Naive thymus-derived CD4-positive, alpha-beta T cell (primary cell): ENCODE measurements at regions not wholly inside any gene's neighbourhood (a gene's known extent, or its start where the extent isn't known, plus 50 kb on each side); places are given as distances from the start of the nearest gene placed in this dataset.

ENCODE experiments used
- ATAC-seq: fragments of 150-1000 bp; cut with Tn5 transposase; 2 replicates; pipeline ENCODE4 v1.10.0; 2021; ENCODE audit warnings: mild to moderate bottlenecking, moderate library complexity
- CTCF ChIA-PET: fragments of 350-600 bp; sonication (Branson Sonifier 250); formaldehyde crosslinking; loops from one replicate; lab custom pipeline; 2021; ENCODE audit warnings: antibody characterized with exemption; lab: Charles Lee
- POLR2A ChIA-PET: fragments of 350-600 bp; sonication (Branson Sonifier 250); formaldehyde crosslinking; loops from one replicate; lab custom pipeline; 2021; ENCODE audit warnings: antibody characterized with exemption, inconsistent platforms; lab: Charles Lee
- DNase-seq, 9 donors: peaks; one replicate each; pipeline versions ENCODE4 v3.0.0 to v3.0.0-alpha.2; 2020 to 2022; ENCODE audit warnings: mixed read lengths in 1 of 9
- H3K27ac ChIP-seq: one replicate; pipeline ENCODE4 v1.7.0; 2013; ENCODE audit warnings: mild to moderate bottlenecking, low read depth, low read length, moderate library complexity
- H3K27me3 ChIP-seq, 2 donors: one replicate each; pipeline ENCODE4 v1.7.0; 2013; ENCODE audit warnings: low read length in 2 of 2, mild to moderate bottlenecking in 2 of 2, moderate library complexity in 2 of 2; ENCODE audit not compliant: control insufficient read depth in 2 of 2, insufficient read depth in 2 of 2
- H3K36me3 ChIP-seq, 3 experiments: 1 replicate in 2 of 3; 2 replicates in 1 of 3; pipeline ENCODE4 v1.7.0; 2013; ENCODE audit warnings: low read length in 3 of 3, mild to moderate bottlenecking in 3 of 3, moderate library complexity in 1 of 3; ENCODE audit not compliant: insufficient read depth in 3 of 3, control insufficient read depth in 2 of 3
- H3K4me1 ChIP-seq, 2 donors: one replicate each; pipeline ENCODE4 v1.7.0; 2013; ENCODE audit warnings: low read length in 2 of 2, mild to moderate bottlenecking in 2 of 2, moderate library complexity in 1 of 2; ENCODE audit not compliant: control insufficient read depth in 2 of 2, insufficient read depth in 2 of 2
- H3K4me3 ChIP-seq: 2 replicates; pipeline ENCODE4 v1.7.0; 2013; ENCODE audit warnings: mild to moderate bottlenecking, low read length
- H3K9me3 ChIP-seq, 3 experiments: 1 replicate in 2 of 3; 2 replicates in 1 of 3; pipeline ENCODE4 v1.7.0; 2013; ENCODE audit warnings: low read length in 3 of 3; ENCODE audit not compliant: control insufficient read depth in 2 of 3
- H3K27ac Mint-ChIP-seq, 9 donors: one replicate each; pipeline ENCODE4 v1.8.0; 2020 to 2022; ENCODE audit warnings: mixed read lengths in 9 of 9, mild to moderate bottlenecking in 8 of 9, moderate library complexity in 5 of 9, inconsistent platforms in 2 of 9
- H3K27me3 Mint-ChIP-seq, 5 donors: one replicate each; pipeline ENCODE4 v1.8.0; 2021 to 2022; ENCODE audit warnings: mixed read lengths in 5 of 5, mild to moderate bottlenecking in 1 of 5
- H3K36me3 Mint-ChIP-seq, 5 donors: one replicate each; pipeline ENCODE4 v1.8.0; 2020 to 2022; ENCODE audit warnings: mixed read lengths in 5 of 5, mild to moderate bottlenecking in 3 of 5, inconsistent platforms in 1 of 5
- H3K4me1 Mint-ChIP-seq, 7 donors: one replicate each; pipeline ENCODE4 v1.8.0; 2020 to 2022; ENCODE audit warnings: mixed read lengths in 7 of 7, mild to moderate bottlenecking in 3 of 7, inconsistent platforms in 1 of 7
- H3K4me3 Mint-ChIP-seq, 10 donors: one replicate each; pipeline ENCODE4 v1.8.0; 2020 to 2022; ENCODE audit warnings: mild to moderate bottlenecking in 10 of 10, mixed read lengths in 10 of 10, moderate library complexity in 6 of 10, inconsistent platforms in 2 of 10
- H3K9me3 Mint-ChIP-seq, 11 donors: one replicate each; pipeline ENCODE4 v1.8.0; 2020 to 2022; ENCODE audit warnings: mixed read lengths in 11 of 11, mild to moderate bottlenecking in 4 of 11, inconsistent platforms in 1 of 11, moderate library complexity in 1 of 11
- intact Hi-C, 2 donors: fragments of 100-400 bp; cut with micrococcal nuclease; formaldehyde crosslinking; loops; one replicate each; pipeline ENCODE4 v1.15.1; 2023

DNA sequence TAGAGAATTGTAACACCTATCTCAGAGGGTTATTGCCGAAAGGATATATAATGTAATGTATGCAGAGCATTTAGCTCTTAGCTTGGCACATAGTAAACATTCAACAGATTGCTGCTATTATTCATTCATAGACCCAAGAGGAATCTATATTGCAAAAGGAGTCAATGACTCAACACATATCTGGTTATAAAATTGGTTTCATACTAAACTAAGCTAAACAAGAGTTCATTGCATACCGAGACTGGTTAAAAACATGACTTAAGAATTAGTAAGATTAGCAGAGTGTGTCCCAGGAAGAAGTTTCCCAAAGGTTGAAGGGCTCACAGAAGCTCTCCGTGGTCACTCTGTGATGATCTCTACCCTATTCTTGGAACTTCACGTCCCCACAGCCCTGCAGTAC lies 339.6 kb upstream of the CCNH start:
- ATAC-seq, result no peak
- no peaks in the 10 kb centered on the region for H3K9me3 ChIP-seq
- no peaks in the 10 kb centered on the region for H3K4me1 ChIP-seq
- POLR2A ChIA-PET, result no interaction called here
- H3K27me3 ChIP-seq, result no peaks in the 10 kb centered on the region
- Mint-ChIP-seq H3K36me3 (no peaks in the 10 kb centered on the region), H3K27me3 (peaks cover 0 to 8% (median 0%) of the 10 kb centered on the region in 5 donors), H3K27ac (no peak overlapping the region), H3K9me3 (no peaks in the 10 kb centered on the region), H3K4me1 (no peaks in the 10 kb centered on the region), H3K4me3 (no peak overlapping the region)
- CTCF ChIA-PET, result no interaction called here
- H3K4me3 ChIP-seq, result no peak overlapping the region
- H3K36me3 ChIP-seq, result no peaks in the 10 kb centered on the region
- DNase-seq, result no peak
- H3K27ac ChIP-seq, result no peak overlapping the region
- intact Hi-C loops, result no loop called here

DNA sequence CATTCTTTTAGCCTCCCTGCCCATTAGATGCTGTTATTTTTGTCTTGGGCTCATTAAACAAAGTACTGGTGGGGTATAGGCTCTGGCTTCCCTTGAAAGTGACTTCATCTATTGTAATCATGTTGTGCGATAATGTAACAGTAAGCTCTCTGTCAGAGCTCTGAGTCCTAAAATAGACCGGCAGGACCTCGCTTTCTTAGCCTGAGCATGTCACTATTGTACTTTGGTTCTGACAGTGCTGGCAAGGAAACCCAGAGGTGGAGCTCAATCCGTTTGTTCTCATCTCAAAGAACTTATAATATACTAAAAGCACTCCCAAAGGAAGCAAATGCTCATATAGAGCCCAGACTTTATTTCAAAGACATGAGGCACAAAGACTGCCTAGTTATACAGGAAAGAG lies 339.1 kb upstream of the CCNH start:
- H3K9me3 ChIP-seq, result no peaks in the 10 kb centered on the region
- H3K27me3 ChIP-seq, result no peaks in the 10 kb centered on the region
- CTCF ChIA-PET, result no interaction called here
- intact Hi-C loops, result no loop called here
- H3K27ac ChIP-seq, result no peak overlapping the region
- Mint-ChIP-seq H3K4me3 (no peak overlapping the region), H3K27ac (no peak overlapping the region), H3K4me1 (no peaks in the 10 kb centered on the region), H3K27me3 (peaks cover 0 to 5% (median 0%) of the 10 kb centered on the region in 5 donors), H3K36me3 (no peaks in the 10 kb centered on the region), H3K9me3 (no peaks in the 10 kb centered on the region)
- H3K4me1 ChIP-seq, result no peaks in the 10 kb centered on the region
- H3K36me3 ChIP-seq, result no peaks in the 10 kb centered on the region
- POLR2A ChIA-PET, result no interaction called here
- no peak for DNase-seq
- no peak for ATAC-seq
- no peak overlapping the region for H3K4me3 ChIP-seq

DNA sequence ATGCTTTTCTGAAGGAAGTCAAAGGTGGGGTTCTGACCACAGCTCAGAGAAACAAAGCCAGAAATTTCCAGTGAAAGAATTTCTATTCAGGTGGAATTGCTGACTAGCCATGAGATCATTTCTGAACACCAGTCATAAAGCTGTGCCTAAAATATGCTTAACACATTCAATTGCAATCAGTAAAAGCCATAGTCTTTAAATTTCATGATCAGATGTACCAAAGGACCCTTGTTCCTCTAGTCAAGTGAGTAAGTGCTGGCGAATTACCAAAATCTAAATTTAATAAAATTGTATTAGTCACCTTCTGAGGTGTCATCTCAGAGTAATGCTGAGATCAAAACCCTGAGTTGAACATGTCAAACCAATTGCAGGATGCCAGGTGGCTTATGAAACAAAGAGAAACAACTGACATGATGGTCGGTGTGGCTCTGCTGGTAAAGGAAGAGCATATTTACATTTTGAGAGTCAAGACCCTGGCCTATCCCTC lies 334.2 kb upstream of the CCNH start:
- POLR2A ChIA-PET, result no interaction called here
- Histone ChIP-seq H3K36me3 (no peaks in the 10 kb centered on the region), H3K27ac (no peak overlapping the region), H3K4me1 (no peaks in the 10 kb centered on the region), H3K9me3 (no peaks in the 10 kb centered on the region), H3K27me3 (no peaks in the 10 kb centered on the region), H3K4me3 (no peak overlapping the region)
- Mint-ChIP-seq H3K4me3 (no peak overlapping the region), H3K27ac (no peak overlapping the region), H3K9me3 (peaks cover 0 to under 1% (median 0%) of the 10 kb centered on the region in 11 donors), H3K36me3 (no peaks in the 10 kb centered on the region), H3K27me3 (peaks cover 0 to 15% (median 5%) of the 10 kb centered on the region in 5 donors), H3K4me1 (no peaks in the 10 kb centered on the region)
- intact Hi-C loops, result no loop called here
- DNase-seq (no peak), ATAC-seq (no peak)
- CTCF ChIA-PET, result no interaction called here

DNA sequence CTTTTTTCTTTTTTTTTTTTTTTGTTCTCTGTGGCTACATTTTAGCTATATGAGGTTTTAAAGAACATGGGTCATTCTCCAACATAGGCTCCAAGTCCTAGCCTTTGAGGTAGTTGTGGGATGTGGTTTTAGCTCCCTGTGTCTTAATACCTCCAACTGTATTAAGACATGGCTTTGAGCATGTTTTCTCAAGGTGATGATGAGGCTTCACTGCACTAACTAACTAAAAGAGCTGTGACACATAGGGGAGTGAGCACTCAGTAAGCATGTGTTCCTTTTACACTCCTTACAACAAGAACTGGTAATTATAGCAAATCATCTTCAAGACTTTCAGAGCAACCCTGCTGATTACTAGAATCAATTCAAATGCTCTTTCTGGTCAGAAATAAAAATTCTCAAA lies 333.6 kb upstream of the CCNH start:
- H3K27me3 Mint-ChIP-seq, result peaks cover 0 to 15% (median 5%) of the 10 kb centered on the region in 5 donors
- no peak overlapping the region for H3K4me3 Mint-ChIP-seq
- ATAC-seq (no peak), DNase-seq (no peak)
- H3K4me1 ChIP-seq, result no peaks in the 10 kb centered on the region
- no peaks in the 10 kb centered on the region for H3K4me1 Mint-ChIP-seq
- H3K4me3 ChIP-seq, result no peak overlapping the region
- intact Hi-C loops, result no loop called here
- H3K27me3 ChIP-seq, result no peaks in the 10 kb centered on the region
- no peak overlapping the region for H3K27ac ChIP-seq
- H3K36me3 ChIP-seq, result no peaks in the 10 kb centered on the region
- POLR2A ChIA-PET, result no interaction called here
- no peaks in the 10 kb centered on the region for H3K36me3 Mint-ChIP-seq
- peaks cover 0 to 4% (median 0%) of the 10 kb centered on the region in 11 donors for H3K9me3 Mint-ChIP-seq
- H3K9me3 ChIP-seq, result no peaks in the 10 kb centered on the region
- H3K27ac Mint-ChIP-seq, result no peak overlapping the region
- CTCF ChIA-PET, result no interaction called here

DNA sequence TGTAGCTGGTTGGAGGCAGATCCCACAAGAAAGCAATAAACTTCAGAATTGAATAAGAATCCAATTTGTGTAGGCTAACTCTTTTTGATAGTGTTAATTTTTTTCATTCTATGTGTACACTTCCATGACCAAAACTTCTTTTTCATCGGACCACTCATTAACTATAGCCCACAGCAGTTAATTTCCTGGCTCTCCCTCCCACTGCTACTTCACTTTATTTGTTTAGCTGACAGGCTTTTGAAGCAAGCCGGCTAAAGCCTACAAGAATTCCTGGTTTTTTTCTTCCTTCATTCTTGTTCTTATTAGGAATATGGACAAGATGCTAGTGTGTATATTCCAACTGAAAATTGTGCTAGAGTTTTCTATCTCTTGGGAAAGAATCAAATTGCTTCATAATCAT lies 329.2 kb upstream of the CCNH start:
- H3K9me3 Mint-ChIP-seq, result peaks cover 0 to 4% (median 0%) of the 10 kb centered on the region in 11 donors
- no peaks in the 10 kb centered on the region for H3K4me1 Mint-ChIP-seq
- ChIA-PET POLR2A (no interaction called here), CTCF (no interaction called here)
- H3K36me3 Mint-ChIP-seq, result no peaks in the 10 kb centered on the region
- no peaks in the 10 kb centered on the region for H3K9me3 ChIP-seq
- DNase-seq (no peak), ATAC-seq (no peak)
- peaks cover 0 to 20% (median 5%) of the 10 kb centered on the region in 5 donors for H3K27me3 Mint-ChIP-seq
- no peaks in the 10 kb centered on the region for H3K36me3 ChIP-seq
- no peak overlapping the region for H3K4me3 ChIP-seq
- no peak overlapping the region for H3K27ac Mint-ChIP-seq
- no peak overlapping the region for H3K27ac ChIP-seq
- no peaks in the 10 kb centered on the region for H3K27me3 ChIP-seq
- no peaks in the 10 kb centered on the region for H3K4me1 ChIP-seq
- intact Hi-C loops, result no loop called here
- no peak overlapping the region for H3K4me3 Mint-ChIP-seq

DNA sequence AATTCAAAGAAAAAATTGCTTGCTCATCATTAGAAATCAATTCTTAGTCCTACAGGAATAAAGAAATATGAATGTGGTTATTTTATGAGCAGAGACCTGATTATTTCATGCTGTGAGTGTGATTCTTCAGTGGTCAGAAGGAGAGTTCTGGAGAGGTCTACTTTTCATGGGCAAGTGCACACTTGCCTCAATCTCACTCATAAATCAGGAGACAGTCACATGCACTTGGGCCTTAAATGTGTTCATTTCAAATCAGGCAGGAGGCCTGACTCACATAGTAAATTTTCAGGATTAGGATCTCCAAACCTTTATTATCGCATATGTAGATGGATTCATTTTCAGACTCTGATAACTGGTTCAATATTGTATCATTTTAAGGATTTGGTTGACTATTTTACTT lies 323.2 kb upstream of the CCNH start:
- no peaks in the 10 kb centered on the region for H3K4me1 ChIP-seq
- H3K27ac Mint-ChIP-seq, result no peak overlapping the region
- CTCF ChIA-PET, result no interaction called here
- H3K36me3 Mint-ChIP-seq, result no peaks in the 10 kb centered on the region
- no peak overlapping the region for H3K4me3 ChIP-seq
- H3K9me3 ChIP-seq, result no peaks in the 10 kb centered on the region
- ATAC-seq (no peak), DNase-seq (no peak)
- no peaks in the 10 kb centered on the region for H3K36me3 ChIP-seq
- H3K4me3 Mint-ChIP-seq, result no peak overlapping the region
- no peak overlapping the region for H3K27ac ChIP-seq
- H3K9me3 Mint-ChIP-seq, result no peaks in the 10 kb centered on the region
- no peaks in the 10 kb centered on the region for H3K27me3 ChIP-seq
- intact Hi-C loops, result no loop called here
- POLR2A ChIA-PET, result no interaction called here
- H3K4me1 Mint-ChIP-seq, result no peaks in the 10 kb centered on the region
- H3K27me3 Mint-ChIP-seq, result peaks cover 0 to 4% (median 3%) of the 10 kb centered on the region in 5 donors

DNA sequence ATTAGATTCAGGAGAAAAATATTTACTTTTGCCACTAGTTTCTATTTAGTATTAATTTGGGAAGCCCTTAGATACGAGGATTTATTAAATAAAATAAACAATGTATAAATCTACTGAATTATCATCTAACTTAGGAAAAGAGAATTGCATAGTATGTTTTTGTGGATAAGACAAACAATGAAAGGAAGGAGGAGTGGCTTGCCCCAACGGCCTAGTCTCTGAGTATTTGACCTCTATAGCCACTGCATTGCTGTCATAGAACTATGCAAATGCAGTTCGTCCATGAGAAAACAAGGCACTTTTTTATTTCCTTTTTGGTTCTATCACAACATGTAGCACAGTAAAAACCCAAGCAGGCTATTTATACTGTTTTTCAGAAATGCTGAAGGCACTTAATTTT lies 321.2 kb upstream of the CCNH start:
- DNase-seq, result no peak
- Histone ChIP-seq H3K9me3 (no peaks in the 10 kb centered on the region), H3K4me3 (no peak overlapping the region), H3K4me1 (no peaks in the 10 kb centered on the region), H3K36me3 (no peaks in the 10 kb centered on the region), H3K27ac (no peak overlapping the region), H3K27me3 (no peaks in the 10 kb centered on the region)
- no peaks in the 10 kb centered on the region for H3K4me1 Mint-ChIP-seq
- ChIA-PET CTCF (no interaction called here), POLR2A (no interaction called here)
- no peaks in the 10 kb centered on the region for H3K9me3 Mint-ChIP-seq
- intact Hi-C loops, result no loop called here
- no peaks in the 10 kb centered on the region for H3K36me3 Mint-ChIP-seq
- H3K4me3 Mint-ChIP-seq, result no peak overlapping the region
- no peak for ATAC-seq
- peaks cover 0 to 11% (median 3%) of the 10 kb centered on the region in 5 donors for H3K27me3 Mint-ChIP-seq
- H3K27ac Mint-ChIP-seq, result no peak overlapping the region
